Astrocyte (in vitro differentiated cells and primary cell): ENCODE measurements at regions not wholly inside any gene's neighbourhood (a gene's known extent, or its start where the extent isn't known, plus 50 kb on each side); places are given as distances from the start of the nearest gene placed in this dataset.

Experiments used
- DNase-seq: peaks from one replicate; pipeline ENCODE4 v3.0.0-alpha.2; 2010; ENCODE audit warnings: low read depth
- FAIRE-seq: peaks from 2 replicates; lab custom pipeline; 2011; peaks lifted over from hg19 to GRCh38; lab: Jason Lieb, UNC
- H2AFZ ChIP-seq: 2 replicates; pipeline ENCODE4 v1.6.0; 2012; ENCODE audit warnings: low read depth, low read length, inconsistent platforms
- H3K27ac ChIP-seq: 2 replicates; pipeline ENCODE4 v1.5.1; 2011; ENCODE audit warnings: low read depth, low read length, inconsistent platforms
- H3K27me3 ChIP-seq: 2 replicates; pipeline ENCODE4 v1.6.0; 2011; ENCODE audit warnings: low read length, inconsistent platforms; ENCODE audit not compliant: insufficient read depth
- H3K36me3 ChIP-seq: 2 replicates; pipeline ENCODE4 v1.5.1; 2011; ENCODE audit warnings: low read length, inconsistent platforms; ENCODE audit not compliant: insufficient read depth
- H3K4me1 ChIP-seq: 2 replicates; pipeline ENCODE4 v1.5.1; 2011; ENCODE audit warnings: low read length, inconsistent platforms; ENCODE audit not compliant: insufficient read depth
- H3K4me2 ChIP-seq: 2 replicates; pipeline ENCODE4 v1.6.0; 2012; ENCODE audit warnings: low read length, inconsistent platforms
- H3K4me3 ChIP-seq: 2 replicates; pipeline ENCODE4 v1.5.1; 2011; ENCODE audit warnings: low read depth, mild to moderate bottlenecking, low read length, inconsistent platforms; ENCODE audit not compliant: insufficient read depth
- H3K79me2 ChIP-seq: 2 replicates; pipeline ENCODE4 v1.6.0; 2012; ENCODE audit warnings: mild to moderate bottlenecking, low read length, inconsistent platforms; ENCODE audit not compliant: insufficient read depth
- H3K9ac ChIP-seq: 2 replicates; pipeline ENCODE4 v1.6.0; 2012; ENCODE audit warnings: mild to moderate bottlenecking, low read length, inconsistent platforms
- H3K9me3 ChIP-seq: 2 replicates; pipeline ENCODE4 v1.5.1; 2012; ENCODE audit warnings: low read depth, mild to moderate bottlenecking, low read length, inconsistent platforms; ENCODE audit not compliant: insufficient read depth
- H4K20me1 ChIP-seq: 2 replicates; pipeline ENCODE4 v1.6.0; 2012; ENCODE audit warnings: low read length, inconsistent platforms; ENCODE audit not compliant: insufficient read depth
- H3K27ac Mint-ChIP-seq: one replicate; pipeline ENCODE4 v1.8.0; 2021; ENCODE audit warnings: mild to moderate bottlenecking, mixed read lengths; ENCODE audit not compliant: unreplicated experiment
- H3K27me3 Mint-ChIP-seq: one replicate; pipeline ENCODE4 v1.8.0; 2021; ENCODE audit warnings: low read depth, mixed read lengths; ENCODE audit not compliant: unreplicated experiment
- H3K36me3 Mint-ChIP-seq: one replicate; pipeline ENCODE4 v1.8.0; 2021; ENCODE audit warnings: low read depth, mixed read lengths; ENCODE audit not compliant: unreplicated experiment
- H3K4me1 Mint-ChIP-seq: one replicate; pipeline ENCODE4 v1.8.0; 2021; ENCODE audit warnings: low read depth, mixed read lengths; ENCODE audit not compliant: unreplicated experiment
- H3K4me3 Mint-ChIP-seq: one replicate; pipeline ENCODE4 v1.8.0; 2021; ENCODE audit warnings: mild to moderate bottlenecking, moderate library complexity, mixed read lengths; ENCODE audit not compliant: unreplicated experiment
- H3K9me3 Mint-ChIP-seq: one replicate; pipeline ENCODE4 v1.8.0; 2021; ENCODE audit warnings: mild to moderate bottlenecking, mixed read lengths; ENCODE audit not compliant: unreplicated experiment
- EZH2 ChIP-seq: IDR thresholded peaks from 2 replicates; pipeline ENCODE4 v1.6.1; 2012; ENCODE audit warnings: mild to moderate bottlenecking, low read length, inconsistent platforms; ENCODE audit not compliant: insufficient read depth
- TF ChIP-seq, protein P1 (sequence below): IDR thresholded peaks from 2 replicates; pipeline ENCODE4 v1.5.1; 2011; ENCODE audit warnings: low read depth, mild to moderate bottlenecking, inconsistent platforms, low read length, moderate library complexity; ENCODE audit not compliant: insufficient read depth

GRCh38 chr6:1025821-1026220, 286.1 kb upstream of the FOXQ1 start:
- Histone ChIP-seq H3K4me2 (no peak overlapping the region), H4K20me1 (no peaks in the 10 kb centered on the region), H3K27ac (no peak overlapping the region), H3K9me3 (no peaks in the 10 kb centered on the region), H3K27me3 (no peaks in the 10 kb centered on the region), H3K79me2 (no peaks in the 10 kb centered on the region), H3K9ac (no peak overlapping the region), H3K4me1 (no peaks in the 10 kb centered on the region), H3K4me3 (no peak overlapping the region), H2AFZ (no peak overlapping the region), H3K36me3 (no peaks in the 10 kb centered on the region)
- DNase-seq, result no peak
- Mint-ChIP-seq H3K27ac (no peak overlapping the region), H3K36me3 (no peaks in the 10 kb centered on the region), H3K4me3 (no peak overlapping the region), H3K9me3 (peaks cover 17% of the 10 kb centered on the region), H3K27me3 (peaks cover 19% of the 10 kb centered on the region), H3K4me1 (peaks cover 2% of the 10 kb centered on the region)
- no peak for TF ChIP-seq EZH2
- TF ChIP-seq, protein P1, sequence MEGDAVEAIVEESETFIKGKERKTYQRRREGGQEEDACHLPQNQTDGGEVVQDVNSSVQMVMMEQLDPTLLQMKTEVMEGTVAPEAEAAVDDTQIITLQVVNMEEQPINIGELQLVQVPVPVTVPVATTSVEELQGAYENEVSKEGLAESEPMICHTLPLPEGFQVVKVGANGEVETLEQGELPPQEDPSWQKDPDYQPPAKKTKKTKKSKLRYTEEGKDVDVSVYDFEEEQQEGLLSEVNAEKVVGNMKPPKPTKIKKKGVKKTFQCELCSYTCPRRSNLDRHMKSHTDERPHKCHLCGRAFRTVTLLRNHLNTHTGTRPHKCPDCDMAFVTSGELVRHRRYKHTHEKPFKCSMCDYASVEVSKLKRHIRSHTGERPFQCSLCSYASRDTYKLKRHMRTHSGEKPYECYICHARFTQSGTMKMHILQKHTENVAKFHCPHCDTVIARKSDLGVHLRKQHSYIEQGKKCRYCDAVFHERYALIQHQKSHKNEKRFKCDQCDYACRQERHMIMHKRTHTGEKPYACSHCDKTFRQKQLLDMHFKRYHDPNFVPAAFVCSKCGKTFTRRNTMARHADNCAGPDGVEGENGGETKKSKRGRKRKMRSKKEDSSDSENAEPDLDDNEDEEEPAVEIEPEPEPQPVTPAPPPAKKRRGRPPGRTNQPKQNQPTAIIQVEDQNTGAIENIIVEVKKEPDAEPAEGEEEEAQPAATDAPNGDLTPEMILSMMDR, result no peak
- no peak for FAIRE-seq

DNA sequence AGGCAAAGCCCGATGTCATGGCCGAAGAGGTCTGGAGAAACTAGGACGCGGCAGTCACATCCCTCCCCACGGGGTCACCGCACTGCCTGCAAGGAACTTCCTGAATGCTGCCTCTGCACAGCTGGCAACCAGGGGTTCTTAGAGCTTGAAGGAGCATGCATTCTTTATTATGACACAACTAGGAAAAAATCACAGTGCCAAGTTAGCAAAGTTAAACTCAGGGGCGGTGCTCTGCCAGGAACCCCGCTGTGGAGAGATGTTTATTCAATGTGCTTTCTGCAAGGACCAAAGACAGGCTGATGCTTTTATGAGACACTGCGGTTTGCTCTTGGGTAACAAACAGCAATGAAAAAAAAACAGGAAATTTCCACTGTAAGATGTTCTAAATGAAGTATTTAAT, 287.3 kb upstream of the FOXQ1 start:
- TF ChIP-seq, protein P1, result no peak
- TF ChIP-seq EZH2, result no peak
- Mint-ChIP-seq H3K36me3 (no peaks in the 10 kb centered on the region), H3K4me1 (peaks cover 2% of the 10 kb centered on the region), H3K4me3 (no peak overlapping the region), H3K9me3 (peaks cover 17% of the 10 kb centered on the region), H3K27ac (no peak overlapping the region), H3K27me3 (peaks cover 22% of the 10 kb centered on the region)
- FAIRE-seq, result peak; percentile 87
- peaks cover 5% of the 10 kb centered on the region for H3K9me3 ChIP-seq
- H3K27me3 ChIP-seq, result no peaks in the 10 kb centered on the region
- H3K9ac ChIP-seq, result no peak overlapping the region
- H2AFZ ChIP-seq, result no peak overlapping the region
- peak; percentile 5 for DNase-seq
- no peaks in the 10 kb centered on the region for H3K79me2 ChIP-seq
- no peaks in the 10 kb centered on the region for H3K4me1 ChIP-seq
- no peaks in the 10 kb centered on the region for H3K36me3 ChIP-seq
- H4K20me1 ChIP-seq, result no peaks in the 10 kb centered on the region
- no peak overlapping the region for H3K4me2 ChIP-seq
- H3K4me3 ChIP-seq, result no peak overlapping the region
- H3K27ac ChIP-seq, result no peak overlapping the region

GRCh38 chr6:1024161-1024560, 287.7 kb upstream of the FOXQ1 start:
- Histone ChIP-seq H3K4me1 (no peaks in the 10 kb centered on the region), H3K27me3 (no peaks in the 10 kb centered on the region), H3K27ac (no peak overlapping the region)

More at GRCh38 chr6:1024161-1024560, 287.7 kb upstream of the FOXQ1 start:
- Histone ChIP-seq H3K79me2 (no peaks in the 10 kb centered on the region), H3K36me3 (no peaks in the 10 kb centered on the region), H3K4me2 (no peak overlapping the region), H3K4me3 (no peak overlapping the region), H2AFZ (no peak overlapping the region), H4K20me1 (no peaks in the 10 kb centered on the region), H3K9ac (no peak overlapping the region), H3K9me3 (peaks cover 5% of the 10 kb centered on the region)
- Mint-ChIP-seq H3K4me1 (peaks cover 2% of the 10 kb centered on the region), H3K36me3 (no peaks in the 10 kb centered on the region), H3K9me3 (peaks cover 17% of the 10 kb centered on the region), H3K4me3 (no peak overlapping the region), H3K27ac (no peak overlapping the region), H3K27me3 (peaks cover 25% of the 10 kb centered on the region)
- DNase-seq (no peak), FAIRE-seq (no peak)
- TF ChIP-seq EZH2, result no peak
- TF ChIP-seq, protein P1, result no peak
